GM12864 (cell line): ENCODE measurements at regions not wholly inside any gene's neighbourhood (a gene's known extent, or its start where the extent isn't known, plus 50 kb on each side); places are given as distances from the start of the nearest gene placed in this dataset.
"Not testable (repeated sequence)": the region's sequence is repeated elsewhere in the genome, so short reads cannot be mapped to it uniquely, and the experiment has no call there.

Source experiments
- DNase-seq: peaks from one replicate; pipeline ENCODE4 v3.0.0-alpha.2; 2011; ENCODE audit warnings: low read depth
- H3K4me3 ChIP-seq: 2 replicates; pipeline ENCODE4 v1.5.1; 2011; ENCODE audit warnings: mild to moderate bottlenecking, low read depth, low read length, control low read depth
- TF ChIP-seq, protein P1 (sequence below): IDR thresholded peaks from 2 replicates; pipeline ENCODE4 v1.5.1; 2011; ENCODE audit warnings: low read depth, mild to moderate bottlenecking, moderate library complexity, low read length, control low read depth, inconsistent platforms; ENCODE audit errors: missing control alignments

DNA sequence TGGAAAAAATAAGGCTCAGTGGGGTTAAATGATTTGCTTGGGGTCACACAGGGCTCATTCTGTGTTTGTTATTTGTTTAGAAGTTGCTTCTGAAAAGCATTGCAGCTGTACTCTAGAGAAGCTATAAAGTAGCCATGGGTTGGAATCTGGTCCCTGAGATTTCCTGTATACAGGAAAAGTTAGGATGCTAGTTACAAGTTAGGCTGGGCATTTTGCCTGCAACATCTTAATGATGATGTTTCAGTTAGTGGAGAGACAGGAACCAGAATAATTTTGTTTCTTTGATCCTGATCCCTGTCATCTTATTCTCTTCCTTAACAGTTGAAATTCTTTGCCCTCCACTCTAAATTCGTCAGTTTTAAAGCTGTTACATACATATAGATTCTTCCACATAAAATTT is 445.3 kb downstream of the OTOL1 start:
- TF ChIP-seq, protein P1, sequence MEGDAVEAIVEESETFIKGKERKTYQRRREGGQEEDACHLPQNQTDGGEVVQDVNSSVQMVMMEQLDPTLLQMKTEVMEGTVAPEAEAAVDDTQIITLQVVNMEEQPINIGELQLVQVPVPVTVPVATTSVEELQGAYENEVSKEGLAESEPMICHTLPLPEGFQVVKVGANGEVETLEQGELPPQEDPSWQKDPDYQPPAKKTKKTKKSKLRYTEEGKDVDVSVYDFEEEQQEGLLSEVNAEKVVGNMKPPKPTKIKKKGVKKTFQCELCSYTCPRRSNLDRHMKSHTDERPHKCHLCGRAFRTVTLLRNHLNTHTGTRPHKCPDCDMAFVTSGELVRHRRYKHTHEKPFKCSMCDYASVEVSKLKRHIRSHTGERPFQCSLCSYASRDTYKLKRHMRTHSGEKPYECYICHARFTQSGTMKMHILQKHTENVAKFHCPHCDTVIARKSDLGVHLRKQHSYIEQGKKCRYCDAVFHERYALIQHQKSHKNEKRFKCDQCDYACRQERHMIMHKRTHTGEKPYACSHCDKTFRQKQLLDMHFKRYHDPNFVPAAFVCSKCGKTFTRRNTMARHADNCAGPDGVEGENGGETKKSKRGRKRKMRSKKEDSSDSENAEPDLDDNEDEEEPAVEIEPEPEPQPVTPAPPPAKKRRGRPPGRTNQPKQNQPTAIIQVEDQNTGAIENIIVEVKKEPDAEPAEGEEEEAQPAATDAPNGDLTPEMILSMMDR: no peak
- no peak for DNase-seq
- no peak overlapping the region for H3K4me3 ChIP-seq

DNA sequence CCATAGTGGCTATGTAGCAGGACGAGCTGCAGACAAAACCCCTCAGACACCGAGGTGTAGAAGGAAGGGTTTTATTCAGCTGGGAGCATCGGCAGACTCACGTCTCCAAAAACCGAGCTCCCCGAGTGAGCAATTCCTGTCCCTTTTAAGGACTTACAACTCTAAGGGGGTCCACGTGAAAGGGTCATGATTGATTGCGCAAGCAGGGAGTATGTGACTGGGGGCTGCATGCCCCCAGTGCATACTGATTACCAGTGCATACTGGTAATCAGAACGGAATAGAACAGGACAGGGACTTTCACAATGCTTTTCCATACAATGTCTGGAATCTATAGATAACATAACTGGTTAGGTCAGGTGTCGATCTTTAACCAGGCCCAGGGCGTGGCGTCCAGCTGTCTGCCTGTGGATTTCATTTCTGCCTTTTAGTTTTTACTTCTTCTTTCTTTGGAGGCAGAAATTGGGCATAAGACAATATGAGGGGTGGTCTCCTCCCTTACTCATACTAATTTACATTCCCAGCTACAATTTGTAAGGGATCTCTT is 447.3 kb downstream of the OTOL1 start:
- not testable (repeated sequence) for H3K4me3 ChIP-seq, DNase-seq

DNA sequence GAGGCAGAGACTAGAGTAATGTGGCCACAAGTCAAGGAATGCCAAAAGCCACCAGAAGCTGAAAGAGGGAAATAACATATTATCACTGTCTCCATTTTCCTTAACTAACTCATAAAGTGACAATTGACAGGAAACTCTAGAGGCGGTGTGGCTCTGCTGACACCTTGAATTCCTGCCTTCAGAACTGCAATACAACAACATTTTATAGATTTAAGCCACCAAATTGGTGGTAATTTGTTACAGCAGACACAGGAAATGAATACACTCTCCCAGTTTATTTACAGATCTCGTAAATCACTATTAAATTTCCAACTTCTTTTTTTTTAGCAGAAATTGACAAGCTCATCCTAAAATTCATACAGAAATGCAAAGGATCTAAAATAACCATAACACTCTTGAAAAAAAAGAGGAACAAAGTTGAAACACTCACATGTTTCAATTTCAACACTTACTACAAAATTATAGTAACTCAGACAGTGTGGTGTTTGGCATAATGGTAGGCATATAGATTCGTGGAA is 449.9 kb downstream of the OTOL1 start:
- TF ChIP-seq, protein P1: no peak
- no peak for DNase-seq
- H3K4me3 ChIP-seq: no peak overlapping the region

DNA sequence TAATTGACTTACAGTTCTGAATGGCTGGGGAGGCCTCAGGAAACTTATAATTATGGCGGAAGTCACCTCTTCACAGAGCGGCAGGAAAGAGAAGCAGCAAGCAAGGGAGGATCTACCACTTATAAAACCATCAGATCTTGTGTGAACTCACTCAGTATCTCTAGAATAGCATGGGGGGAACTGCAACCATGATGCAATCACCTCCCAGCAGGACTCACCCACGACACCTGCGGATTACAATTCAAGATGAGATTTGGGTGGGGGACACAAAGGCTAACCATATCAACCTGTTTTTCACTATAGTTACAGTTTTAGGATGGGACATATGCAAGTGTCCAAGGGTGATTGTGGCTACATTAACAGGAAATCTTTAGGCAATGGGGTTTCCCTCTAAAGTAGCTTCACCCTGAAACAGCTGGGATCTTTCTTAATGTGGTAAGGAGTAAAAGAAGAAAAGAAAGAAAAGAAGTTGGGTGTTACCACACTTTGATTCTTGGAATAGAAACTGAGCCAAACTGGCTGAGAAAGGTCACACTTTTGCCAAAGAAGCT is 453.8 kb downstream of the OTOL1 start:
- TF ChIP-seq, protein P1: no peak
- H3K4me3 ChIP-seq: no peak overlapping the region
- DNase-seq: no peak

DNA sequence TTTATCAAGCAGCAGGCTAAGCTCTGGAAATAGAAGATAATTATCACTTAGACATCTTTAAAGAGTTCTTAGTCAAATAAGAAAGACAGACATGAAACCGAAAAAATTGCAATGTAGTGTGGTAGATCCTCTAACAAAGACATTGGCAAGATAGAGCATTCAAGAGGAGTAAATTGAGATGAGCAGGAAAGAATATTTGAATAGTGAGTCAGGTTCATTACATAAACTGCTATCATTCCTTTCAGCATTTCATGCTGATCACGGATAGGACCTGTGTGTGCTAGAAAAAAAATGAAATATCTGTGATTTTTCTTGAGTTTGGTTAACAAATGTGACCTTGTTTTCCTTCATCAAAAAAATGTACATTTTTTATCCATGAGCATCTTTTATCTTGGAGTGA is 460.9 kb downstream of the OTOL1 start:
- no peak for DNase-seq
- no peak overlapping the region for H3K4me3 ChIP-seq
- TF ChIP-seq, protein P1: no peak

DNA sequence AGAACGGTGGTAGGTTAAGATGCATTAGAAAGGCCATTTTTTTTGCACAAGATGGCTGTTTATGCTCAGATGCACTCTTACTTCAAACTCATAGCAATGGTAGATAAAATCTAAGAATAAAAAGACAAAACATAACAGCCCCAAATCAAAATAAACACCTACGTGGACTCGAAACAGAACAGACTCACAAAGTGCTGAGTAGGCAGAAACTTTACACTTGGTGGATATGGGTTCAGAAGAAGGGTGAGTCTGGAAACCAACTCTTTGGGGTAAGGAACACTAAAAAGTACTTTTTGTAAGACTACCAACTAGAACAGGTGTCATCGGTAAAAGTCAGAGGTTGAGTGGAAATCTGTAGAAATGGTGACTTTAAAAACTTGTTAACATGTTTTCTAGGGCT is 468.2 kb downstream of the OTOL1 start:
- TF ChIP-seq, protein P1: no peak
- no peak for DNase-seq
- H3K4me3 ChIP-seq: no peak overlapping the region

DNA sequence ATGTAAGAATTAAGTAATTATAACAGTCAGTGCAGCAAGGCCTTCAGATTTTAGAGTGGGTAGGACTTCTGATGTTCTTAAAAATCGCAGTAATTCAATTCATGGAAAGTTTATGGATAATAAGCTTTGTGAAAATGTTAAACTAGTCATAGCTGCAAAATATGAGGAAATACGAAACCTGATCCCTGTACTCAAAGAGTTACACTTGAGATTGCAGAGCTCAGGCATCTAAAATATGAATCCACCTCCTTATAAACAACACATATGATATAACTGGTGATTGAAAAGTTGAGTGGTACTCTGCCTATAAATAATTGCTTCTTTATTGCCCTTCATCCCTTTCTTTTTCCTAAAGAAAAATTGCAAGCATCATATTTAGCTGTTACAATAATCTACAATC is 473.3 kb downstream of the OTOL1 start:
- no peak overlapping the region for H3K4me3 ChIP-seq
- no peak for DNase-seq
- TF ChIP-seq, protein P1: no peak

DNA sequence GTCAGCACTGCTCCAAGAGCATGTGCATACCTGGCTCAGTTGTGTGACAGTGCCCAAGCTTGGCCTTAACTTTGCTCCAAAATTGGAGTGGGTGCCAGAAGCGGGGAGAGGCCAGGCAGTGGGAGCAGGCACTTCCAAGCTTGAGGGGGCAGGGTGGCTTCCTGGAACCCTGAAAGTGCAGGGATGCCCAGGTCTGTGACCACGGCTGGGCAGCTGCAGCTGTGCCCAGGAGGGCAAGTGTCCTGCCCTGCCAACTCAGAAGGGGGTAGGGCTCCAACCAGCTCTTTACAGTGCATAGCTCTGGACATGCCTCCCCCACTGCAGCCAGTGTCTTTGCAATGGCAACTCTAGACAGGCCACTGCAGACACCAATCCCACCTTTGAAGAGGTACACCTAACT is 478.6 kb downstream of the OTOL1 start:
- no peak for DNase-seq
- no peak overlapping the region for H3K4me3 ChIP-seq
- TF ChIP-seq, protein P1: no peak
